GM19468 (cell line): ENCODE measurements at regions not wholly inside any gene's neighbourhood (a gene's known extent, or its start where the extent isn't known, plus 50 kb on each side); places are given as distances from the start of the nearest gene placed in this dataset.
"Not testable (repeated sequence)": the region's sequence is repeated elsewhere in the genome, so short reads cannot be mapped to it uniquely, and the experiment has no call there.

ENCODE experiments used
- ATAC-seq: cut with Tn5 transposase; IDR thresholded peaks from one replicate; pipeline ENCODE4 v1.9.1; 2021; ENCODE audit warnings: mild to moderate bottlenecking, moderate library complexity, moderate number of reproducible peaks; ENCODE audit not compliant: unreplicated experiment; ENCODE audit errors: extremely low read depth

- ATAC-seq, result no peak
These were observed 2050.1 kb upstream of the PRR20A start for GRCh38 chr13:55090612-55091011.

- ATAC-seq, result no peak
These were observed 2049.5 kb upstream of the PRR20A start for GRCh38 chr13:55091172-55091571.

GRCh38 chr13:55106509-55106908, 2034.2 kb upstream of the PRR20A start:
- ATAC-seq, result no peak

- ATAC-seq, result no peak
These were observed 2020.1 kb upstream of the PRR20A start for GRCh38 chr13:55120631-55121030.

GRCh38 chr13:55155046-55155445, 1985.7 kb upstream of the PRR20A start:
- no peak for ATAC-seq

GRCh38 chr13:55159765-55160164, 1981.0 kb upstream of the PRR20A start:
- no peak for ATAC-seq

- no peak for ATAC-seq
These were observed 1979.9 kb upstream of the PRR20A start for GRCh38 chr13:55160867-55161266.

- ATAC-seq, result not testable (repeated sequence)
These were observed 1962.1 kb upstream of the PRR20A start for GRCh38 chr13:55178582-55178981.

- no peak for ATAC-seq
These were observed 1949.7 kb upstream of the PRR20A start for GRCh38 chr13:55190996-55191395.

GRCh38 chr13:55199134-55199533, 1941.6 kb upstream of the PRR20A start:
- ATAC-seq, result no peak

GRCh38 chr13:55214841-55215345, 1925.8 kb upstream of the PRR20A start:
- ATAC-seq, result no peak

- ATAC-seq, result no peak
These were observed 1921.2 kb upstream of the PRR20A start for GRCh38 chr13:55219538-55219937.

- no peak for ATAC-seq
These were observed 1910.7 kb upstream of the PRR20A start for GRCh38 chr13:55229906-55230569.

GRCh38 chr13:55230570-55230908, 1910.2 kb upstream of the PRR20A start:
- ATAC-seq, result no peak

GRCh38 chr13:55234311-55234710, 1906.4 kb upstream of the PRR20A start:
- no peak for ATAC-seq

- no peak for ATAC-seq
These were observed 1895.6 kb upstream of the PRR20A start for GRCh38 chr13:55245005-55245644.

GRCh38 chr13:55255236-55255635, 1885.5 kb upstream of the PRR20A start:
- ATAC-seq, result no peak

GRCh38 chr13:55263045-55263444, 1877.7 kb upstream of the PRR20A start:
- ATAC-seq, result no peak

- ATAC-seq, result no peak
These were observed 1874.1 kb upstream of the PRR20A start for GRCh38 chr13:55266644-55267043.

GRCh38 chr13:55298201-55298600, 1842.5 kb upstream of the PRR20A start:
- ATAC-seq, result no peak

- no peak for ATAC-seq
These were observed 1838.2 kb upstream of the PRR20A start for GRCh38 chr13:55302568-55302967.

- ATAC-seq, result no peak
These were observed 1832.8 kb upstream of the PRR20A start for GRCh38 chr13:55307909-55308308.
